Activated CD8-positive, alpha-beta T cell treated with anti-CD3 and anti-CD28 coated beads for 36 hours (primary cell): ENCODE measurements at regions not wholly inside any gene's neighbourhood (a gene's known extent, or its start where the extent isn't known, plus 50 kb on each side); places are given as distances from the start of the nearest gene placed in this dataset.

ENCODE experiments used
- ATAC-seq: fragments of 200-7000 bp; cut with Tn5 transposase; one replicate; pipeline ENCODE4 v1.10.0; 2021; ENCODE audit warnings: mild to moderate bottlenecking, moderate library complexity
- CTCF ChIA-PET: fragments of 350-600 bp; sonication (Branson Sonifier 250); formaldehyde crosslinking; loops from one replicate; lab custom pipeline; 2021; ENCODE audit warnings: antibody characterized with exemption; lab: Charles Lee
- POLR2A ChIA-PET: fragments of 350-600 bp; sonication (Branson Sonifier 250); formaldehyde crosslinking; loops from one replicate; lab custom pipeline; 2021; ENCODE audit warnings: antibody characterized with exemption; lab: Charles Lee
- DNase-seq: peaks from one replicate; pipeline ENCODE4 v3.0.0-alpha.2; 2020
- H3K27ac Mint-ChIP-seq: one replicate; pipeline ENCODE4 v1.8.0; 2021; ENCODE audit warnings: mild to moderate bottlenecking, mixed read lengths
- H3K27me3 Mint-ChIP-seq: one replicate; pipeline ENCODE4 v1.8.0; 2021; ENCODE audit warnings: mixed read lengths
- H3K36me3 Mint-ChIP-seq: one replicate; pipeline ENCODE4 v1.8.0; 2021; ENCODE audit warnings: low read depth, mixed read lengths
- H3K4me1 Mint-ChIP-seq: one replicate; pipeline ENCODE4 v1.8.0; 2021; ENCODE audit warnings: low read depth, mixed read lengths
- H3K4me3 Mint-ChIP-seq: one replicate; pipeline ENCODE4 v1.8.0; 2021; ENCODE audit warnings: mild to moderate bottlenecking, moderate library complexity, mixed read lengths
- H3K9me3 Mint-ChIP-seq: one replicate; pipeline ENCODE4 v1.8.0; 2021; ENCODE audit warnings: mixed read lengths
- CTCF ChIP-seq: fragments of 200-600 bp; IDR thresholded peaks from one replicate; pipeline ENCODE4 v1.8.0; 2022; ENCODE audit warnings: antibody characterized with exemption, mild to moderate bottlenecking
- intact Hi-C: fragments of 100-400 bp; cut with micrococcal nuclease; formaldehyde crosslinking; loops from one replicate; pipeline ENCODE4 v1.10.0; 2022

- no peak for TF ChIP-seq CTCF
- ATAC-seq, result no peak
- DNase-seq, result no peak
- Mint-ChIP-seq H3K4me1 (peaks cover 22% of the 10 kb centered on the region), H3K9me3 (no peaks in the 10 kb centered on the region), H3K36me3 (peaks cover 2% of the 10 kb centered on the region), H3K27ac (no peak overlapping the region), H3K4me3 (no peak overlapping the region), H3K27me3 (no peaks in the 10 kb centered on the region)
- ChIA-PET CTCF (no interaction called here), POLR2A (no interaction called here)
- intact Hi-C loops, result no loop called here
These were observed 76.7 kb upstream of the WDR75 start for GRCh38 chr2:189364607-189365006.

GRCh38 chr2:189366349-189366748, 74.9 kb upstream of the WDR75 start:
- Mint-ChIP-seq H3K9me3 (no peaks in the 10 kb centered on the region), H3K4me3 (no peak overlapping the region), H3K36me3 (no peaks in the 10 kb centered on the region), H3K4me1 (peaks cover 20% of the 10 kb centered on the region), H3K27me3 (no peaks in the 10 kb centered on the region), H3K27ac (no peak overlapping the region)
- POLR2A ChIA-PET, result no interaction called here
- DNase-seq, result no peak
- ATAC-seq, result no peak
- intact Hi-C loops, result no loop called here
- CTCF ChIA-PET, result interaction anchor here (1.4 to 1.5 kb wide), 2 partner anchors 12 to 45 kb away, joined by 3 to 4 read pairs; no protein-coding TSS in a partner anchor
- TF ChIP-seq CTCF, result no peak

GRCh38 chr2:189367343-189367742, 73.9 kb upstream of the WDR75 start:
- ChIA-PET POLR2A (no interaction called here), CTCF (interaction anchor here (1.4 kb wide), 1 partner anchor 44 kb away, joined by 4 read pairs; no protein-coding TSS in a partner anchor)
- H3K4me1 Mint-ChIP-seq, result peaks cover 11% of the 10 kb centered on the region
- no peak for ATAC-seq
- H3K4me3 Mint-ChIP-seq, result no peak overlapping the region
- H3K36me3 Mint-ChIP-seq, result no peaks in the 10 kb centered on the region
- intact Hi-C loops, result no loop called here
- no peak overlapping the region for H3K27ac Mint-ChIP-seq
- no peak for TF ChIP-seq CTCF
- no peak for DNase-seq
- H3K9me3 Mint-ChIP-seq, result no peaks in the 10 kb centered on the region
- H3K27me3 Mint-ChIP-seq, result no peaks in the 10 kb centered on the region

GRCh38 chr2:189369566-189369965, 71.7 kb upstream of the WDR75 start:
- intact Hi-C loops, result no loop called here
- no peak for DNase-seq
- Mint-ChIP-seq H3K27ac (no peak overlapping the region), H3K4me3 (no peak overlapping the region), H3K4me1 (peaks cover 6% of the 10 kb centered on the region), H3K27me3 (no peaks in the 10 kb centered on the region), H3K9me3 (no peaks in the 10 kb centered on the region), H3K36me3 (no peaks in the 10 kb centered on the region)
- ChIA-PET CTCF (interaction anchor here (1.0 kb wide), 1 partner anchor 21 kb away, joined by 3 read pairs; no protein-coding TSS in a partner anchor), POLR2A (no interaction called here)
- ATAC-seq, result no peak
- no peak for TF ChIP-seq CTCF

GRCh38 chr2:189370719-189371118, 70.6 kb upstream of the WDR75 start:
- ATAC-seq (no peak), DNase-seq (no peak)
- Mint-ChIP-seq H3K9me3 (no peaks in the 10 kb centered on the region), H3K4me1 (peaks cover 6% of the 10 kb centered on the region), H3K27ac (no peak overlapping the region), H3K4me3 (no peak overlapping the region), H3K27me3 (no peaks in the 10 kb centered on the region), H3K36me3 (no peaks in the 10 kb centered on the region)
- no peak for TF ChIP-seq CTCF
- ChIA-PET CTCF (no interaction called here), POLR2A (no interaction called here)
- intact Hi-C loops, result no loop called here
